ENCODE measurements at regions not wholly inside any gene's neighbourhood (a gene's known extent, or its start where the extent isn't known, plus 50 kb on each side); places are given as distances from the start of the nearest gene placed in this dataset.

GRCh38 chr15:31485911-31486461 lies 159.4 kb downstream of the KLF13 start:
- no peak for DNase-seq (ENCODE audit: low spot score)
- TF ChIP-seq CTCF (IDR thresholded peaks at IDR 0.05) = no peak
- no peaks in the 10 kb centered on the region for H3K36me3 ChIP-seq
- peaks cover 17 to 24% of the 10 kb centered on the region in 2 donors for H3K4me1 ChIP-seq (ENCODE audit: control insufficient read depth in 1 of 2, low read depth in 2 of 2)
- H3K27me3 ChIP-seq (replicated peaks; ENCODE audit: insufficient read depth) = no peaks in the 10 kb centered on the region
- H3K27ac ChIP-seq = no peak overlapping the region
- no peak overlapping the region for H3K4me3 ChIP-seq
- no peak for ATAC-seq (ENCODE audit: insufficient number of reproducible peaks, low FRiP score, low read depth)
- no peaks in the 10 kb centered on the region for H3K9me3 ChIP-seq

- H3K27ac ChIP-seq = no peak overlapping the region
- no peaks in the 10 kb centered on the region for H3K36me3 ChIP-seq
- no peaks in the 10 kb centered on the region for H3K9me3 ChIP-seq
- no peak for DNase-seq (ENCODE audit: low spot score)
- H3K4me1 ChIP-seq (ENCODE audit: control insufficient read depth in 1 of 2, low read depth in 2 of 2) = peaks cover 17 to 24% of the 10 kb centered on the region in 2 donors
- no peaks in the 10 kb centered on the region for H3K27me3 ChIP-seq (replicated peaks; ENCODE audit: insufficient read depth)
- no peak for TF ChIP-seq CTCF (IDR thresholded peaks at IDR 0.05)
- H3K4me3 ChIP-seq = no peak overlapping the region
- ATAC-seq (ENCODE audit: insufficient number of reproducible peaks, low FRiP score, low read depth) = no peak
Observed at GRCh38 chr15:31486506-31486905, 159.9 kb downstream of the KLF13 start.

GRCh38 chr15:31486906-31487695 lies 160.5 kb downstream of the KLF13 start:
- Histone ChIP-seq H3K4me3 (no peak overlapping the region), H3K9me3 (peaks cover 4% of the 10 kb centered on the region), H3K4me1 (ENCODE audit: control insufficient read depth in 1 of 2, low read depth in 2 of 2) (peaks cover 17 to 24% of the 10 kb centered on the region in 2 donors), H3K27ac (no peak overlapping the region), H3K27me3 (replicated peaks; ENCODE audit: insufficient read depth) (no peaks in the 10 kb centered on the region), H3K36me3 (no peaks in the 10 kb centered on the region)
- ATAC-seq (ENCODE audit: insufficient number of reproducible peaks, low FRiP score, low read depth) = no peak
- no peak for TF ChIP-seq CTCF (IDR thresholded peaks at IDR 0.05)
- DNase-seq (ENCODE audit: low spot score) = no peak

- H3K4me1 ChIP-seq (ENCODE audit: control insufficient read depth in 1 of 2, low read depth in 2 of 2) = peaks cover 17 to 24% of the 10 kb centered on the region in 2 donors
- no peak overlapping the region for H3K4me3 ChIP-seq
- H3K36me3 ChIP-seq = no peaks in the 10 kb centered on the region
- peaks cover 4% of the 10 kb centered on the region for H3K9me3 ChIP-seq
- peak overlapping the region; percentile 22 to 31 for H3K27ac ChIP-seq
- DNase-seq (ENCODE audit: low spot score) (no peak), ATAC-seq (ENCODE audit: insufficient number of reproducible peaks, low FRiP score, low read depth) (no peak)
- TF ChIP-seq CTCF (IDR thresholded peaks at IDR 0.05) = no peak
- H3K27me3 ChIP-seq (replicated peaks; ENCODE audit: insufficient read depth) = no peaks in the 10 kb centered on the region
Observed at GRCh38 chr15:31487811-31488436, 161.3 kb downstream of the KLF13 start.

GRCh38 chr15:31488437-31489204 lies 162.0 kb downstream of the KLF13 start:
- H3K27me3 ChIP-seq (replicated peaks; ENCODE audit: insufficient read depth) = no peaks in the 10 kb centered on the region
- ATAC-seq (ENCODE audit: insufficient number of reproducible peaks, low FRiP score, low read depth) = peak; percentile 80
- DNase-seq (ENCODE audit: low spot score) = peak; percentile 42
- H3K4me1 ChIP-seq (ENCODE audit: control insufficient read depth in 1 of 2, low read depth in 2 of 2) = peaks cover 17 to 24% of the 10 kb centered on the region in 2 donors
- H3K27ac ChIP-seq = peak overlapping the region; percentile 22 to 32
- no peak overlapping the region for H3K4me3 ChIP-seq
- H3K36me3 ChIP-seq = no peaks in the 10 kb centered on the region
- peak; percentile 84 for TF ChIP-seq CTCF (IDR thresholded peaks at IDR 0.05)
- peaks cover 4% of the 10 kb centered on the region for H3K9me3 ChIP-seq
